ENCODE measurements at regions not wholly inside any gene's neighbourhood (a gene's known extent, or its start where the extent isn't known, plus 50 kb on each side); places are given as distances from the start of the nearest gene placed in this dataset.

- in situ Hi-C loops (cut with HindIII; ENCODE audit: low pct_ligation_motif_present, low pct_unique_long_range_greater_than_20kb, low sequenced_read_pairs) = no loop called here
- DNase-seq = no peak
These were observed 101.0 kb downstream of the LITAF start for GRCh38 chr16:11485676-11486075.

DNA sequence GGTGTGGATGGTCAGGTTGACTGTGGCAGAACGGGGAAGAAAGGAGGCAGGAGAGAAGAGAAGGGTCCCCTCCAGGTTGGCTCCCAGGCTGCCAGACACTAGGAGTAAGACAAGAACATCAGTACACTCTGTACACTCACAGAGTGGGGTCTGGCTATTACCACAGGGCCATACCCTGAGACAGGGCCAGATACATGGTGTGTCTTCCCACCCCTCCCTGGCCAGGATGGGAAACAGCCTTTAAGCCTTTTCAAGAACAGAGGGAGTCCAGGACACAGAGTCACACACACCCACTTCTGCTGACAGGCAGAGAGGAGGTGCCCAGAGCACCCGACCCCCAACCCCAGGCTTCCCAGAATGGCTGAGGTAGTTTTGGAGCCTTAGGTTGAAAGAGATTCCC is 99.4 kb downstream of the LITAF start:
- DNase-seq = no peak
- in situ Hi-C loops (cut with HindIII; ENCODE audit: low pct_ligation_motif_present, low pct_unique_long_range_greater_than_20kb, low sequenced_read_pairs) = no loop called here

GRCh38 chr16:11488304-11488703 is 98.4 kb downstream of the LITAF start:
- DNase-seq = no peak
- in situ Hi-C loops (cut with HindIII; ENCODE audit: low pct_ligation_motif_present, low pct_unique_long_range_greater_than_20kb, low sequenced_read_pairs) = no loop called here

- DNase-seq = no peak
- in situ Hi-C loops (cut with HindIII; ENCODE audit: low pct_ligation_motif_present, low pct_unique_long_range_greater_than_20kb, low sequenced_read_pairs) = no loop called here
These were observed 95.2 kb downstream of the LITAF start for GRCh38 chr16:11491524-11491923.

DNA sequence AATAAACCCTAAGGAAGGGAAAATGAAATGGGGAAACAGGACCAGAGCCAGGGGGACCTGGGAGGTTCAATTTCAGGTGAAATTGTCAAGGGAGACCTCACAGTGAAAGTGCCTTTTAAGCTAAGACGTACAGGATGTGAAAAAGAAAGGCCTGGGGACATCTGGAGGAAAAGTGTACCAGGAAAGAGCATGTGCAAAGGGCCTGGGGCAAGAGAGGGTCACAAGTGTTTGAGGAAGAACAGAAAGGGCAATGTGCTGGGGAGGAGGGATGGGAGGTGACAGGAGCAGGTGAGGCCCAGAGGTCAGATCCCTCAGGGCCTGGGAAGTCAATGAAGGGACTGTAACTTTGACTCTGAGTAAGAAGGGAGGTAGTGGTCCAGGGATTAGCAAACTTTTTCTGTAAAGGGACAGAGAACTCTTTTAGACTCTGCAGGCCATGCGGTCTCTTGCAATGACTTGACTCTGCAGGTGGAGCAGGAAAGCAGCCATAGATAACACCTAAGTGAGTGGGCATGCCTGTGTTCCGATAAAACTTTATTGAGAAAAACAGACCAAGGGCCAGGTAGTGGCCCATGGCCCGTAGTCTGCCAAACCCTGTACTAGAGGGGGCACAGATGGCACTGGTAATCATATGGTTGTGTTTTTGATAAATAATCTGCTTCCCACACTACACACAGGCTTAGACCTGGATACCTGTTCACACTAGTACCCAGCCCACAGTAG is 93.8 kb downstream of the LITAF start:
- DNase-seq = no peak
- in situ Hi-C loops (cut with HindIII; ENCODE audit: low pct_ligation_motif_present, low pct_unique_long_range_greater_than_20kb, low sequenced_read_pairs) = no loop called here

- in situ Hi-C loops (cut with HindIII; ENCODE audit: low pct_ligation_motif_present, low pct_unique_long_range_greater_than_20kb, low sequenced_read_pairs) = no loop called here
- no peak for DNase-seq
These were observed 93.2 kb downstream of the LITAF start for GRCh38 chr16:11493531-11493929.

- DNase-seq = no peak
- in situ Hi-C loops (cut with HindIII; ENCODE audit: low pct_ligation_motif_present, low pct_unique_long_range_greater_than_20kb, low sequenced_read_pairs) = no loop called here
These were observed 92.7 kb downstream of the LITAF start for GRCh38 chr16:11494029-11494428.

GRCh38 chr16:11494433-11494832 is 92.3 kb downstream of the LITAF start:
- no peak for DNase-seq
- in situ Hi-C loops (cut with HindIII; ENCODE audit: low pct_ligation_motif_present, low pct_unique_long_range_greater_than_20kb, low sequenced_read_pairs) = no loop called here

GRCh38 chr16:11495066-11495407 is 91.7 kb downstream of the LITAF start:
- no peak for DNase-seq
- in situ Hi-C loops (cut with HindIII; ENCODE audit: low pct_ligation_motif_present, low pct_unique_long_range_greater_than_20kb, low sequenced_read_pairs) = no loop called here

All from ACHN (cell line).